ENCODE measurements at regions not wholly inside any gene's neighbourhood (a gene's known extent, or its start where the extent isn't known, plus 50 kb on each side); places are given as distances from the start of the nearest gene placed in this dataset.

- TF ChIP-seq TCF12 (IDR thresholded peaks at IDR 0.05) = no peak
- no peak for TF ChIP-seq TCF12 (CRISPR knock-in tag; IDR thresholded peaks at IDR 0.05)
- TF ChIP-seq ERF (CRISPR knock-in tag; IDR thresholded peaks at IDR 0.05) = peak; percentile 32; the same call in 1 of the 2 replicates
- TF ChIP-seq ZBTB46 (CRISPR knock-in tag; IDR thresholded peaks at IDR 0.05; ENCODE audit: borderline replicate concordance) = no peak
- 0 out of 2 replicates have a peak, but pooled peaks have one; percentile 50 for TF ChIP-seq ZSCAN31 (CRISPR knock-in tag; IDR thresholded peaks at IDR 0.05; ENCODE audit: low read depth)
- peak; percentile 88 for TF ChIP-seq RCOR2 (CRISPR knock-in tag; IDR thresholded peaks at IDR 0.05)
- peak; percentile 61; the same call in 1 of the 2 replicates for TF ChIP-seq FOSL2 (CRISPR knock-in tag; IDR thresholded peaks at IDR 0.05)
- 0 out of 2 replicates have a peak, but pooled peaks have one; percentile 32 for TF ChIP-seq UBTF (CRISPR knock-in tag; IDR thresholded peaks at IDR 0.05)
- 0 out of 2 replicates have a peak, but pooled peaks have one; percentile 35 for TF ChIP-seq ZNF501 (CRISPR knock-in tag; IDR thresholded peaks at IDR 0.05)
- peak; percentile 33; the same call in 1 of the 2 replicates for TF ChIP-seq GABPB1 (CRISPR knock-in tag; IDR thresholded peaks at IDR 0.05)
- 0 out of 2 replicates have a peak, but pooled peaks have one; percentile 35 for TF ChIP-seq ZSCAN9 (CRISPR knock-in tag; IDR thresholded peaks at IDR 0.05; ENCODE audit: borderline replicate concordance)
- peak; percentile 73; the same call in 1 of the 2 replicates for TF ChIP-seq SOX5 (CRISPR knock-in tag; IDR thresholded peaks at IDR 0.05; ENCODE audit: borderline replicate concordance)
- TF ChIP-seq ZBTB43 (CRISPR knock-in tag; conservative IDR thresholded peaks at IDR 0.05) = no peak
- 0 out of 2 replicates have a peak, but pooled peaks have one; percentile 58 for TF ChIP-seq AFF4 (CRISPR knock-in tag; IDR thresholded peaks at IDR 0.05)
- peak; percentile 87 for TF ChIP-seq GATAD2A (CRISPR knock-in tag; IDR thresholded peaks at IDR 0.05)
- peak; percentile 67 for TF ChIP-seq PAXIP1 (CRISPR knock-in tag; conservative IDR thresholded peaks at IDR 0.05)
- no peak for TF ChIP-seq FOXP1 (IDR thresholded peaks at IDR 0.05)
- TF ChIP-seq FOXP1 (CRISPR knock-in tag; IDR thresholded peaks at IDR 0.05) = peak; percentile 50; the same call in 1 of the 2 replicates
- peak; percentile 65; the same call in 1 of the 2 replicates for TF ChIP-seq SALL1 (CRISPR knock-in tag; IDR thresholded peaks at IDR 0.05)
These were observed 153.9 kb upstream of the IRF2BP2 start (continued) for GRCh38 chr1:234763910-234764309.
